ENCODE measurements at regions not wholly inside any gene's neighbourhood (a gene's known extent, or its start where the extent isn't known, plus 50 kb on each side); places are given as distances from the start of the nearest gene placed in this dataset.
"Not testable (repeated sequence)": the region's sequence is repeated elsewhere in the genome, so short reads cannot be mapped to it uniquely, and the experiment has no call there.

GRCh38 chr3:176302271-176302670, 895.0 kb downstream of the TBL1XR1 start:
- DNase-seq: no peak

GRCh38 chr3:176296066-176296597, 901.1 kb downstream of the TBL1XR1 start:
- DNase-seq: no peak

- DNase-seq: no peak
Measured at GRCh38 chr3:176293276-176293675, 904.0 kb downstream of the TBL1XR1 start.

- no peak for DNase-seq
Measured at GRCh38 chr3:176286476-176287085, 910.7 kb downstream of the TBL1XR1 start.

- DNase-seq: no peak
Measured at GRCh38 chr3:176275538-176275937, 921.7 kb downstream of the TBL1XR1 start.

- peak; percentile 42 for DNase-seq
Measured at GRCh38 chr3:176275113-176275512, 922.2 kb downstream of the TBL1XR1 start.

GRCh38 chr3:176274161-176274560, 923.1 kb downstream of the TBL1XR1 start:
- peak; percentile 99 for DNase-seq

- no peak for DNase-seq
Measured at GRCh38 chr3:176262071-176262470, 935.2 kb downstream of the TBL1XR1 start.

- no peak for DNase-seq
Measured at GRCh38 chr3:176247191-176247590, 950.1 kb downstream of the TBL1XR1 start.

GRCh38 chr3:176219970-176220369, 977.3 kb downstream of the TBL1XR1 start:
- no peak for DNase-seq

- DNase-seq: no peak
Measured at GRCh38 chr3:176214758-176215157, 982.5 kb downstream of the TBL1XR1 start.

GRCh38 chr3:176213314-176213713, 984.0 kb downstream of the TBL1XR1 start:
- DNase-seq: not testable (repeated sequence)

- DNase-seq: no peak
Measured at GRCh38 chr3:176208915-176209314, 988.4 kb downstream of the TBL1XR1 start.

- peak; percentile 19 for DNase-seq
Measured at GRCh38 chr3:176208283-176208682, 989.0 kb downstream of the TBL1XR1 start.

- DNase-seq: no peak
Measured at GRCh38 chr3:176206809-176207208, 990.5 kb downstream of the TBL1XR1 start.

GRCh38 chr3:176202652-176203051, 994.6 kb downstream of the TBL1XR1 start:
- DNase-seq: no peak

GRCh38 chr3:176193032-176193730, 1004.1 kb downstream of the TBL1XR1 start:
- no peak for DNase-seq

- DNase-seq: peak; percentile 19
Measured at GRCh38 chr3:176190755-176191154, 1006.5 kb downstream of the TBL1XR1 start.

- DNase-seq: no peak
Measured at GRCh38 chr3:176183181-176183580, 1014.1 kb downstream of the TBL1XR1 start.

GRCh38 chr3:176174060-176174459, 1023.2 kb downstream of the TBL1XR1 start:
- DNase-seq: no peak

GRCh38 chr3:176172492-176172891, 1024.8 kb downstream of the TBL1XR1 start:
- no peak for DNase-seq

- no peak for DNase-seq
Measured at GRCh38 chr3:176167272-176167671, 1030.0 kb downstream of the TBL1XR1 start.

- no peak for DNase-seq
Measured at GRCh38 chr3:176160997-176161396, 1036.3 kb downstream of the TBL1XR1 start.

- DNase-seq: no peak
Measured at GRCh38 chr3:176159796-176160195, 1037.5 kb downstream of the TBL1XR1 start.

Data from NCI-H1092 treated with DMSO at 0.1 percent for 48 hours (cell line).